ENCODE measurements at regions not wholly inside any gene's neighbourhood (a gene's known extent, or its start where the extent isn't known, plus 50 kb on each side); places are given as distances from the start of the nearest gene placed in this dataset.

DNA sequence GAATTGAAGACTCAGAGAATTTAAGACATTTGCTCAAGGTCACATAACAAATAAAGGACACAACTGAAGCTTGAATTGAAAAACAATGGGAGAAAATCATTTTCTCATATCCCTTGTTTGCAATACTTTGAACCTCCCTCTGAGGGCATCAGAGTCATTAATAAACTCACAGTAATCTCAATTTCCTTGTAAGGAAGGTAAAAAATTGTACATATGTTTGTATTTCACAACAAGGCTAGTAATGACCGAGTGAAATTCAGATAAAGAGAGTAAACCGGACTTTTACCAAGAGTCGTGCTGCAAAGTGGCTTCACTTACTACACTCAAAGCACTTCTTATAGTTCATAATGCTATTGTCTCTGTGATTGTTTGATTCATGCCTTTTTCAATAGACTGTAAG lies 665.0 kb downstream of the NR2F1-AS1 start:
- ATAC-seq (no peak), DNase-seq (no peak)
- TF ChIP-seq, protein P1, sequence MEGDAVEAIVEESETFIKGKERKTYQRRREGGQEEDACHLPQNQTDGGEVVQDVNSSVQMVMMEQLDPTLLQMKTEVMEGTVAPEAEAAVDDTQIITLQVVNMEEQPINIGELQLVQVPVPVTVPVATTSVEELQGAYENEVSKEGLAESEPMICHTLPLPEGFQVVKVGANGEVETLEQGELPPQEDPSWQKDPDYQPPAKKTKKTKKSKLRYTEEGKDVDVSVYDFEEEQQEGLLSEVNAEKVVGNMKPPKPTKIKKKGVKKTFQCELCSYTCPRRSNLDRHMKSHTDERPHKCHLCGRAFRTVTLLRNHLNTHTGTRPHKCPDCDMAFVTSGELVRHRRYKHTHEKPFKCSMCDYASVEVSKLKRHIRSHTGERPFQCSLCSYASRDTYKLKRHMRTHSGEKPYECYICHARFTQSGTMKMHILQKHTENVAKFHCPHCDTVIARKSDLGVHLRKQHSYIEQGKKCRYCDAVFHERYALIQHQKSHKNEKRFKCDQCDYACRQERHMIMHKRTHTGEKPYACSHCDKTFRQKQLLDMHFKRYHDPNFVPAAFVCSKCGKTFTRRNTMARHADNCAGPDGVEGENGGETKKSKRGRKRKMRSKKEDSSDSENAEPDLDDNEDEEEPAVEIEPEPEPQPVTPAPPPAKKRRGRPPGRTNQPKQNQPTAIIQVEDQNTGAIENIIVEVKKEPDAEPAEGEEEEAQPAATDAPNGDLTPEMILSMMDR (IDR thresholded peaks at IDR 0.05): no peak
- intact Hi-C loops (cut with DNase I, micrococcal nuclease): no loop called here
- Histone ChIP-seq H3K4me1 (ENCODE audit: low read depth) (no peaks in the 10 kb centered on the region), H3K36me3 (ENCODE audit: low read depth) (no peaks in the 10 kb centered on the region), H3K9me3 (no peaks in the 10 kb centered on the region), H3K4me3 (no peak overlapping the region)

DNA sequence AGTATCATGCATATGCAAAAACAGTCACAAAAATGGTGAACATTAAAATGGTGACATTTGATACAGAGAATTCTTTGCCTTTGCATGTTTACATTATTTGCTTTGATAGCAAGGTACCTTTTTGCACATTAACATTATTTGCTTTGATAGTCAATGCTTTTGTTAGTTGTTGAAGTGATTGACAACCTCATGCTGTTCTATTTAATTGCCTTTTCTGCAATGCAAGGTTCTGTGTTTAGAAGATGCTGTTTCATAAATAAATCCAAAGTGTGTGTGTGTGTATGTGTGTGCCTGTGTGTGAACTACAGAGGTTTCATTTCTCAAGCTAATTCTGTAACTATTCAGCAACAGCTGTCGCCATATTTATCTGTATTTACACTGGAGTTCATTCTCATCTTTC lies 668.7 kb downstream of the NR2F1-AS1 start:
- no peaks in the 10 kb centered on the region for H3K4me1 ChIP-seq (ENCODE audit: low read depth)
- TF ChIP-seq, protein P1 (IDR thresholded peaks at IDR 0.05): no peak
- H3K36me3 ChIP-seq (ENCODE audit: low read depth): no peaks in the 10 kb centered on the region
- H3K9me3 ChIP-seq: no peaks in the 10 kb centered on the region
- DNase-seq (no peak), ATAC-seq (no peak)
- no peak overlapping the region for H3K4me3 ChIP-seq
- intact Hi-C loops (cut with DNase I, micrococcal nuclease): no loop called here

DNA sequence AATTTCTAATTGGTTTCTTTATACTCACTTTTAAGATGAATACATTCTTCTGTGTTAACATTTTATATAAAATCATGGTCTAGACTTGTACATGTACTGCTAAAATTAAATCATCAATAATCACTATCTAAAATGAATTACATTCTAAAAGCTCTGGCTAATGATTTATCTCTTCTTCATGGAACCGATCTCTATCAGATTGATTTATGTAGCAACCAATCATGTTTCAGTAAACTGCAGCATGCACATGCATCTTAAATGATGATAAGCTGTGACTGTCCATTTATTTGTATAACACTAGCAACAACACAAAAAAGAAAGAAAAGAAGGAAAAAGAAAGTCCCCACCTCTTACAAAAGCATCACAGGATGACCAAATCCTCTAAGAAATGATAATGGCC lies 669.2 kb downstream of the NR2F1-AS1 start:
- no peaks in the 10 kb centered on the region for H3K36me3 ChIP-seq (ENCODE audit: low read depth)
- TF ChIP-seq, protein P1 (IDR thresholded peaks at IDR 0.05): no peak
- H3K9me3 ChIP-seq: no peaks in the 10 kb centered on the region
- no peak for DNase-seq
- H3K4me3 ChIP-seq: no peak overlapping the region
- no peak for ATAC-seq
- H3K4me1 ChIP-seq (ENCODE audit: low read depth): no peaks in the 10 kb centered on the region
- intact Hi-C loops (cut with DNase I, micrococcal nuclease): no loop called here

DNA sequence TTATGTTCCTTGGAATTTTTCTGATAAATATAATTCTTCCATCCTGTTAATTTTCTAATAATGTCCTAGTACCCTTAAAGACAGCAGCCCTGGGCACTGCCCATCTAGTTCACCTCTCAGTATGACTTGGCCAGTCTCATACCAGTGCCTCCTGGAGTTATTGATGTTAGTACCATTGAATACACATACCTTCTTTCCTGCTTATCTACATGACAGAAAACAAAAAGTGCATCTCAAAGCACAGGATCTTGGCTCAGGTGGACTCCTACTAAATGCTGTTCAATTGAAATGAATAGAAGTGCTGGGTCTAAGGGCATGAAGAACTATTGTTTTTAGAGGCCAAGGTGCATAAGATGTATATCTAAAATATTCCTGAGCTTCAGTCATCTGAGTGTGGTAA lies 669.7 kb downstream of the NR2F1-AS1 start:
- no peak for ATAC-seq

DNA sequence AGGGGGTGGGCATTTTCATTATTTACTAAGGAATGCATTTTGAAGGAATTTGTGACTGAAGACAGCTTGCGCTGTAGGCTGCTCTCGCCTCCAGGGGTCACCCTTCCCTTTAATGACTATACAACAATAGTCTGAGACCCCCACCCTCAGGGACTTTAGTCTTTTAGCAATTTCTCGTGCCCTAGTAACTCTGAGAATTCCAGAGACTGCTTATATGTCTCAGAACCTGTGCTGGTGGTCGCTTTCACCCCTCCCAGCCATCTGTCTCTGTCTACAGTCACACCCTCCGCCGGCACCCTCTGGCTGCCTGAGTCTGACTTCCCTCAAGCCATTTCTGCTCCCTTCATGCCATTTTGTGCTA lies 671.4 kb downstream of the NR2F1-AS1 start:
- TF ChIP-seq, protein P1 (IDR thresholded peaks at IDR 0.05): no peak
- intact Hi-C loops (cut with DNase I, micrococcal nuclease): no loop called here
- H3K9me3 ChIP-seq: no peaks in the 10 kb centered on the region
- H3K4me3 ChIP-seq: no peak overlapping the region
- H3K36me3 ChIP-seq (ENCODE audit: low read depth): no peaks in the 10 kb centered on the region
- ATAC-seq (no peak), DNase-seq (peak in 1 of 3 donors; percentile 6)
- H3K4me1 ChIP-seq (ENCODE audit: low read depth): no peaks in the 10 kb centered on the region

More for the DNA sequence above, 669.7 kb downstream of the NR2F1-AS1 start:
- Histone ChIP-seq H3K36me3 (ENCODE audit: low read depth) (no peaks in the 10 kb centered on the region), H3K9me3 (no peaks in the 10 kb centered on the region), H3K4me1 (ENCODE audit: low read depth) (no peaks in the 10 kb centered on the region), H3K4me3 (no peak overlapping the region)
- no peak for DNase-seq
- TF ChIP-seq, protein P1 (IDR thresholded peaks at IDR 0.05): no peak
- intact Hi-C loops (cut with DNase I, micrococcal nuclease): no loop called here

DNA sequence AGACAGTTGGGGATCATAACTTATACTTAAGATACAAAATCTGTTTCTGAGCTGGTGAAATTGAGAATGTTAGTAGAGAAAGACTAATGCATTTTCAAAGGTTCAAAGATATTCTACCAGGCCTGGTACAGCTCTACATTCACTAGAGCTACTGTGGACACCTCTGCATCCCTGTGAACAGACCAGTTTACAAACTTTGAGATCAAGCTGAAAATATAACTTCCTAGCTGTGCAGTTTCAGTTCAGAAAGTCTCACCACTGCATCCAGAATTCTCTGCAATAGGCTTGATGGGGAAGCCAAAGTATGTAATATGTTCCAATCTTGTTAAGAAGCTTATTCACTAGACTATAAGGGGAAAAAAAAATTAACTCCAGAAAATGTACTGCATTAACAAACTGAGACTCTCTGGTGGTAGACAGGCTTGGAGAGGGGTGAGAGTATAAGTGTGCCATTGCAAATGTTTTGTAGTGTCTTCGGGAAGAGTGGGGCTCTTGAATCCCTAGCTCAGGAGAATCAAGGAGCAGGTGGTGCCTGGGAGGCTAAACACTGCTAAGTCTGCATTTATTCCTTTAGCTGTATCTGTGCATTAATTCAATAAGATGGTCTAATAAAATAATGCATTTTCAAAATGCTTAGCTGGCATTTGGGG lies 671.9 kb downstream of the NR2F1-AS1 start:
- intact Hi-C loops (cut with DNase I, micrococcal nuclease): no loop called here
- ATAC-seq: no peak
- DNase-seq: no peak
- Histone ChIP-seq H3K4me3 (no peak overlapping the region), H3K36me3 (ENCODE audit: low read depth) (no peaks in the 10 kb centered on the region), H3K4me1 (ENCODE audit: low read depth) (no peaks in the 10 kb centered on the region), H3K9me3 (no peaks in the 10 kb centered on the region)
- TF ChIP-seq, protein P1 (IDR thresholded peaks at IDR 0.05): no peak

Measured in mucosa of descending colon (tissue), 3 donors.